Trophoblast cell (in vitro differentiated cells and primary cell): ENCODE measurements at regions not wholly inside any gene's neighbourhood (a gene's known extent, or its start where the extent isn't known, plus 50 kb on each side); places are given as distances from the start of the nearest gene placed in this dataset.

Experiments used
- DNase-seq, 2 donors: peaks; one replicate each; pipeline ENCODE4 v3.0.0-alpha.2; 2016
- H2AFZ ChIP-seq: 2 replicates; pipeline ENCODE4 v1.6.1; 2013; ENCODE audit warnings: low read length, moderate library complexity, mild to moderate bottlenecking; ENCODE audit not compliant: insufficient read depth, poor library complexity
- H2AK5ac ChIP-seq: 2 replicates; pipeline ENCODE4 v1.6.1; 2013; ENCODE audit warnings: mild to moderate bottlenecking, low read length
- H2BK120ac ChIP-seq: 2 replicates; pipeline ENCODE4 v1.6.1; 2013; ENCODE audit warnings: low read length, mild to moderate bottlenecking, moderate library complexity; ENCODE audit not compliant: insufficient read depth, poor library complexity
- H2BK12ac ChIP-seq: 2 replicates; pipeline ENCODE4 v1.6.1; 2013; ENCODE audit warnings: mild to moderate bottlenecking, low read length, moderate library complexity
- H2BK5ac ChIP-seq: 2 replicates; pipeline ENCODE4 v1.6.1; 2013; ENCODE audit warnings: low read length, low read depth, moderate library complexity, mild to moderate bottlenecking; ENCODE audit not compliant: poor library complexity
- H3K14ac ChIP-seq: 2 replicates; pipeline ENCODE4 v1.6.1; 2013; ENCODE audit warnings: mild to moderate bottlenecking, low read length
- H3K18ac ChIP-seq: 2 replicates; pipeline ENCODE4 v1.6.1; 2013; ENCODE audit warnings: mild to moderate bottlenecking, low read length
- H3K23ac ChIP-seq: 2 replicates; pipeline ENCODE4 v1.6.1; 2013; ENCODE audit warnings: low read length
- H3K27ac ChIP-seq: 2 replicates; pipeline ENCODE4 v1.5.1; 2013; ENCODE audit warnings: low read depth, mild to moderate bottlenecking, inconsistent platforms, low read length, moderate library complexity
- H3K27me3 ChIP-seq: 2 replicates; pipeline ENCODE4 v1.6.1; 2013; ENCODE audit warnings: inconsistent platforms, mild to moderate bottlenecking, low read length, moderate library complexity; ENCODE audit not compliant: insufficient read depth
- H3K36me3 ChIP-seq, 2 experiments: 1 replicate in 1 of 2; 2 replicates in 1 of 2; pipeline ENCODE4 v1.6.1; 2013; ENCODE audit warnings: low read length in 2 of 2, mild to moderate bottlenecking in 2 of 2, moderate library complexity in 1 of 2; ENCODE audit not compliant: insufficient read depth in 2 of 2, control insufficient read depth in 1 of 2
- H3K4ac ChIP-seq: 2 replicates; pipeline ENCODE4 v1.6.1; 2013; ENCODE audit warnings: low read depth, mild to moderate bottlenecking, low read length, moderate library complexity
- H3K4me1 ChIP-seq, 2 experiments: 1 replicate in 1 of 2; 2 replicates in 1 of 2; pipeline ENCODE4 v1.6.1; 2013; ENCODE audit warnings: low read length in 2 of 2, mild to moderate bottlenecking in 2 of 2, moderate library complexity in 1 of 2; ENCODE audit not compliant: insufficient read depth in 2 of 2, control insufficient read depth in 1 of 2
- H3K4me2 ChIP-seq: 2 replicates; pipeline ENCODE4 v1.6.1; 2013; ENCODE audit warnings: inconsistent platforms, mild to moderate bottlenecking, low read length, moderate library complexity
- H3K4me3 ChIP-seq: 2 replicates; pipeline ENCODE4 v1.5.1; 2013; ENCODE audit warnings: mild to moderate bottlenecking, low read depth, low read length, inconsistent platforms
- H3K79me1 ChIP-seq: one replicate; pipeline ENCODE4 v1.6.1; 2013; ENCODE audit warnings: low read length
- H3K79me2 ChIP-seq: 2 replicates; pipeline ENCODE4 v1.6.1; 2013; ENCODE audit warnings: low read length, mild to moderate bottlenecking; ENCODE audit not compliant: control insufficient read depth, insufficient read depth, poor library complexity
- H3K9ac ChIP-seq: 2 replicates; pipeline ENCODE4 v1.6.1; 2013; ENCODE audit warnings: mild to moderate bottlenecking, low read length
- H3K9me3 ChIP-seq: 2 replicates; pipeline ENCODE4 v1.6.1; 2013; ENCODE audit warnings: low read depth, mild to moderate bottlenecking, control low read depth, inconsistent platforms, low read length; ENCODE audit not compliant: insufficient read depth
- H4K12ac ChIP-seq: 2 replicates; pipeline ENCODE4 v1.6.1; 2013; ENCODE audit warnings: low read depth, mild to moderate bottlenecking, low read length, moderate library complexity
- H4K8ac ChIP-seq: 2 replicates; pipeline ENCODE4 v1.6.1; 2013; ENCODE audit warnings: low read depth, mild to moderate bottlenecking, low read length, moderate library complexity
- H4K91ac ChIP-seq: one replicate; pipeline ENCODE4 v1.6.1; 2013; ENCODE audit warnings: low read depth, mild to moderate bottlenecking, low read length, moderate library complexity
- WGBS: extraction: QIAGEN DNeasy Blood & Tissue Kit; methylation state at CpG from one replicate; pipeline ENCODE4 v1.1.7; 2013; ENCODE audit warnings: missing lambda C conversion rate; ENCODE audit not compliant: insufficient read length, insufficient coverage; ENCODE audit errors: extremely low coverage; 5-methylcytosine and 5-hydroxymethylcytosine counted together

GRCh38 chr13:61294467-61295191 lies 121.0 kb downstream of the PCDH20 start:
- no peaks in the 10 kb centered on the region for H3K27me3 ChIP-seq
- no peak overlapping the region for H3K4me3 ChIP-seq
- WGBS, result no CpG with 5 or more reads among the region's 2 CpGs
- H3K23ac ChIP-seq, result no peak overlapping the region
- no peaks in the 10 kb centered on the region for H3K79me1 ChIP-seq
- H2BK12ac ChIP-seq, result no peak overlapping the region
- H3K9me3 ChIP-seq, result no peaks in the 10 kb centered on the region
- no peaks in the 10 kb centered on the region for H3K4me1 ChIP-seq
- no peak overlapping the region for H3K4me2 ChIP-seq
- no peak overlapping the region for H3K27ac ChIP-seq
- no peak overlapping the region for H2BK120ac ChIP-seq
- H2AFZ ChIP-seq, result no peak overlapping the region
- no peak overlapping the region for H4K12ac ChIP-seq
- H4K91ac ChIP-seq, result no peak overlapping the region
- no peak overlapping the region for H2BK5ac ChIP-seq
- no peak for DNase-seq
- no peak overlapping the region for H3K4ac ChIP-seq
- no peaks in the 10 kb centered on the region for H3K79me2 ChIP-seq
- H4K8ac ChIP-seq, result no peak overlapping the region
- no peak overlapping the region for H3K14ac ChIP-seq
- no peaks in the 10 kb centered on the region for H3K36me3 ChIP-seq
- no peak overlapping the region for H3K9ac ChIP-seq
- no peak overlapping the region for H3K18ac ChIP-seq
- H2AK5ac ChIP-seq, result no peak overlapping the region

- Histone ChIP-seq H3K4me3 (no peak overlapping the region), H2BK12ac (no peak overlapping the region), H3K23ac (no peak overlapping the region), H3K14ac (no peak overlapping the region), H3K9ac (no peak overlapping the region), H4K8ac (no peak overlapping the region), H2BK5ac (no peak overlapping the region), H3K27ac (no peak overlapping the region), H3K36me3 (no peaks in the 10 kb centered on the region), H3K4me1 (no peaks in the 10 kb centered on the region), H3K9me3 (no peaks in the 10 kb centered on the region), H3K27me3 (no peaks in the 10 kb centered on the region), H4K12ac (no peak overlapping the region), H2AFZ (no peak overlapping the region), H3K79me2 (no peaks in the 10 kb centered on the region), H4K91ac (no peak overlapping the region), H3K4ac (no peak overlapping the region), H2AK5ac (no peak overlapping the region), H3K4me2 (no peak overlapping the region), H3K18ac (no peak overlapping the region), H3K79me1 (no peaks in the 10 kb centered on the region), H2BK120ac (no peak overlapping the region)
- DNase-seq, result no peak
- WGBS, result no CpG with 5 or more reads among the region's 4 CpGs
Observed at GRCh38 chr13:61286148-61286745, 129.4 kb downstream of the PCDH20 start.

GRCh38 chr13:61277586-61278276 lies 137.9 kb downstream of the PCDH20 start:
- Histone ChIP-seq H3K79me1 (no peaks in the 10 kb centered on the region), H3K79me2 (no peaks in the 10 kb centered on the region), H3K4me1 (no peaks in the 10 kb centered on the region), H3K4me2 (no peak overlapping the region), H2AK5ac (no peak overlapping the region), H2BK5ac (no peak overlapping the region), H3K4me3 (no peak overlapping the region), H4K8ac (no peak overlapping the region), H2BK12ac (no peak overlapping the region), H3K14ac (no peak overlapping the region), H3K9ac (no peak overlapping the region), H3K36me3 (no peaks in the 10 kb centered on the region), H3K9me3 (no peaks in the 10 kb centered on the region), H2AFZ (no peak overlapping the region), H2BK120ac (no peak overlapping the region), H4K91ac (no peak overlapping the region), H3K23ac (no peak overlapping the region), H3K27ac (no peak overlapping the region), H4K12ac (no peak overlapping the region), H3K18ac (no peak overlapping the region), H3K27me3 (no peaks in the 10 kb centered on the region), H3K4ac (no peak overlapping the region)
- no peak for DNase-seq
- WGBS, result no CpG with 5 or more reads among the region's 5 CpGs

GRCh38 chr13:61277088-61277487 lies 138.6 kb downstream of the PCDH20 start:
- no peak overlapping the region for H3K27ac ChIP-seq
- no peak overlapping the region for H3K9ac ChIP-seq
- no peak overlapping the region for H3K4me2 ChIP-seq
- H3K4me3 ChIP-seq, result no peak overlapping the region
- no peak overlapping the region for H2BK5ac ChIP-seq
- H3K9me3 ChIP-seq, result no peaks in the 10 kb centered on the region
- DNase-seq, result no peak
- no peak overlapping the region for H3K18ac ChIP-seq
- no peak overlapping the region for H3K23ac ChIP-seq
- no peaks in the 10 kb centered on the region for H3K4me1 ChIP-seq
- H2BK12ac ChIP-seq, result no peak overlapping the region
- no peak overlapping the region for H2BK120ac ChIP-seq
- no peaks in the 10 kb centered on the region for H3K36me3 ChIP-seq
- no peak overlapping the region for H4K8ac ChIP-seq
- no peak overlapping the region for H4K12ac ChIP-seq
- H3K14ac ChIP-seq, result no peak overlapping the region
- no peak overlapping the region for H3K4ac ChIP-seq
- WGBS, result no CpG with 5 or more reads among the region's 1 CpG
- H2AK5ac ChIP-seq, result no peak overlapping the region
- no peak overlapping the region for H4K91ac ChIP-seq
- no peaks in the 10 kb centered on the region for H3K79me2 ChIP-seq
- no peak overlapping the region for H2AFZ ChIP-seq
- H3K27me3 ChIP-seq, result no peaks in the 10 kb centered on the region
- no peaks in the 10 kb centered on the region for H3K79me1 ChIP-seq
